Naive B cell (primary cell): ENCODE measurements at regions not wholly inside any gene's neighbourhood (a gene's known extent, or its start where the extent isn't known, plus 50 kb on each side); places are given as distances from the start of the nearest gene placed in this dataset.
A peak's percentile ranks its signal among the peaks of the same experiment; 100 is the strongest.
"Not testable (repeated sequence)": the region's sequence is repeated elsewhere in the genome, so short reads cannot be mapped to it uniquely, and the experiment has no call there.

Experiments
- ATAC-seq, 2 donors: fragments of 150-1000 bp; cut with Tn5 transposase; 2 replicates each; pipeline ENCODE4 v1.10.0; 2021; ENCODE audit warnings: low read depth in 2 of 2, mild to moderate bottlenecking in 2 of 2, moderate library complexity in 2 of 2
- DNase-seq: peaks from one replicate; pipeline ENCODE4 v3.0.0; 2022
- H3K27ac Mint-ChIP-seq, 6 donors: one replicate each; pipeline ENCODE4 v1.8.0; 2020 to 2022; ENCODE audit warnings: mild to moderate bottlenecking in 6 of 6, mixed read lengths in 6 of 6, moderate library complexity in 5 of 6, inconsistent platforms in 2 of 6
- H3K27me3 Mint-ChIP-seq, 3 donors: one replicate each; pipeline ENCODE4 v1.8.0; 2021 to 2022; ENCODE audit warnings: mixed read lengths in 3 of 3, mild to moderate bottlenecking in 1 of 3
- H3K36me3 Mint-ChIP-seq, 2 donors: one replicate each; pipeline ENCODE4 v1.8.0; 2020 to 2022; ENCODE audit warnings: mixed read lengths in 2 of 2, inconsistent platforms in 1 of 2, mild to moderate bottlenecking in 1 of 2
- H3K4me1 Mint-ChIP-seq, 3 donors: one replicate each; pipeline ENCODE4 v1.8.0; 2020 to 2022; ENCODE audit warnings: mixed read lengths in 3 of 3, inconsistent platforms in 1 of 3, mild to moderate bottlenecking in 1 of 3, moderate library complexity in 1 of 3
- H3K4me3 Mint-ChIP-seq, 8 donors: one replicate each; pipeline ENCODE4 v1.8.0; 2020 to 2022; ENCODE audit warnings: mild to moderate bottlenecking in 8 of 8, mixed read lengths in 8 of 8, moderate library complexity in 8 of 8, inconsistent platforms in 2 of 8
- H3K9me3 Mint-ChIP-seq, 7 donors: one replicate each; pipeline ENCODE4 v1.8.0; 2020 to 2022; ENCODE audit warnings: mixed read lengths in 7 of 7, mild to moderate bottlenecking in 5 of 7, inconsistent platforms in 2 of 7, moderate library complexity in 1 of 7

DNA sequence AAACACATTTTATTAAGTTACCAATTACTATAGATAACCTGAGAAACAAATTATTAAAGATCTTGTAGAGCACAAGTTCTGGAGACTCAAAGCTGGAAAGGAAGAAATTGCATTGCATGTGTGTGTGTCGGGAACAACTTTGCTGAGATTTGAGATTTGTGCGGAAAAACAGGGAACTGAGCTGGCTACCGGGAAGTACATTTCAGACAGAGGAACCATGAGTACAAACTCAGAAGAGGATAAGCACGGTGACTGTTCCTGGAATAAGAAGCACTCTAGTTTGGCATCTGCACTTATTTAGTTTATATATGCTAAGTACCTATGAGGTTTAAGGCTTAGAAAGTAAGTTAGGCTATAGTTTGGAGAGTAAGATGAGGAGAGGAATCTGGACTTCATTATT, 97.8 kb downstream of the DACT1 start:
- H3K9me3 Mint-ChIP-seq: peaks cover 0 to 3% (median 0%) of the 10 kb centered on the region in 7 donors
- ATAC-seq: no peak

GRCh38 chr14:58736606-58737005, 98.8 kb downstream of the DACT1 start:
- Mint-ChIP-seq H3K27ac (no peak overlapping the region), H3K4me3 (no peak overlapping the region), H3K4me1 (no peaks in the 10 kb centered on the region), H3K36me3 (no peaks in the 10 kb centered on the region), H3K9me3 (peaks cover 0 to 3% (median 0%) of the 10 kb centered on the region in 7 donors), H3K27me3 (peaks cover 0 to 23% (median 13%) of the 10 kb centered on the region in 3 donors)
- DNase-seq (no peak), ATAC-seq (no peak)

More for the DNA sequence above, 97.8 kb downstream of the DACT1 start:
- H3K36me3 Mint-ChIP-seq: no peaks in the 10 kb centered on the region
- H3K4me3 Mint-ChIP-seq: no peak overlapping the region
- H3K27ac Mint-ChIP-seq: no peak overlapping the region
- no peak for DNase-seq
- H3K27me3 Mint-ChIP-seq: peaks cover 0 to 23% (median 13%) of the 10 kb centered on the region in 3 donors
- no peaks in the 10 kb centered on the region for H3K4me1 Mint-ChIP-seq

- DNase-seq: no peak
- no peak overlapping the region for H3K4me3 Mint-ChIP-seq
These were observed 99.7 kb downstream of the DACT1 start for GRCh38 chr14:58737511-58737910.

DNA sequence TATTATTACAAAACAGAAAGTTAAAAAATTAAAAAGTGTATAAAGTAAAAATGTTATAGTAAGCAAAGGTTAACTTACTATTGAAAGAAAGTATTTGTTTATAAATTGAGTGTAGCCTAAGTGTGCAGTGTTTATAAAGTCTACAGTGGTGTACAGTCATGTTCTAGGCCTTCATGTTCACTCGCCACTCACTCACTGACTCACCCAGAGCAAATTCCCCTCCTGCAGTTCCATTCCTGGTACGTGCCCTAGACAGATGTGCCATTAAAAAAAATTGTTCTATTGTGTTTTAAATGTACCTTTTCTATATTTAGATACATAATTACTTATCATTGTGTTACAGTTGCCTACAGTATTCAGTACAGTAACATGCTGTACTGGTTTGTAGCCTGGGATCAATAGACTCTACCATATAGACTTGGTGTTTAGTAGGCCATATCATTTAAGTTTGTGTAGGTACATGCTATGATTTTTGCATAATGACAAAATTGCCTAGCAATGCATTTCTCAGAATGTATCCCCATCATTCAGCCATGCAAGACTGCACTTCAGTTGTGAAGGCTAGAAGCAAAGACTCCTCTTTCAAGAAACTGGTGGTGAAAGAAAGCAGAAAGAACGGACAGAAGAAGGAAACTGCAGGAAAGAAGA, 100.6 kb downstream of the DACT1 start:
- Mint-ChIP-seq H3K4me1 (no peaks in the 10 kb centered on the region), H3K27me3 (peaks cover 0 to 21% (median 13%) of the 10 kb centered on the region in 3 donors), H3K9me3 (peaks cover 0 to 3% (median 0%) of the 10 kb centered on the region in 7 donors), H3K36me3 (no peaks in the 10 kb centered on the region), H3K27ac (no peak overlapping the region), H3K4me3 (no peak overlapping the region)
- DNase-seq (no peak), ATAC-seq (no peak)

More at GRCh38 chr14:58737511-58737910, 99.7 kb downstream of the DACT1 start:
- Mint-ChIP-seq H3K27me3 (peaks cover 0 to 23% (median 13%) of the 10 kb centered on the region in 3 donors), H3K4me1 (no peaks in the 10 kb centered on the region), H3K27ac (no peak overlapping the region), H3K9me3 (peaks cover 0 to 3% (median 0%) of the 10 kb centered on the region in 7 donors), H3K36me3 (no peaks in the 10 kb centered on the region)
- no peak for ATAC-seq

DNA sequence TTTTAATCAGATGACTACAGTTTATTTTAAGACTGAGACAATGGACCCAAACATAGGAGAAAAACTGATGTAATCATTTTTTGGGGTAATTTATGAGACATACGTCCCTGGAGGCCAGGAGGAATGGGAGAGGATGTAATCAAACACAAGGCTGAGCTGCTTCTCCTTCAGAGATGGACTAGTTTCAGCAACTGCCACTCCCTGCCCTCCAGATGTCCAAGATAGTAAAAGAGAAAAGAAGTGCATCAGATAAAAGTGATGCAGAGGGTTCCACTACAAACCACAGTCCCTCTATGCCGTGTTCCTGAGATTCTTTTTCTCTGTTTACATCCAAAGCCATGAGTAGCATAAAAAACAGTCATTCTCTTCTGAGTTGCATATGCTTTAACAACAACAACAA, 101.1 kb downstream of the DACT1 start:
- Mint-ChIP-seq H3K27me3 (peaks cover 0 to 16% (median 13%) of the 10 kb centered on the region in 3 donors), H3K4me1 (no peaks in the 10 kb centered on the region), H3K36me3 (no peaks in the 10 kb centered on the region), H3K27ac (no peak overlapping the region), H3K4me3 (no peak overlapping the region), H3K9me3 (peaks cover 0 to 3% (median 0%) of the 10 kb centered on the region in 7 donors)
- DNase-seq: no peak
- no peak for ATAC-seq

DNA sequence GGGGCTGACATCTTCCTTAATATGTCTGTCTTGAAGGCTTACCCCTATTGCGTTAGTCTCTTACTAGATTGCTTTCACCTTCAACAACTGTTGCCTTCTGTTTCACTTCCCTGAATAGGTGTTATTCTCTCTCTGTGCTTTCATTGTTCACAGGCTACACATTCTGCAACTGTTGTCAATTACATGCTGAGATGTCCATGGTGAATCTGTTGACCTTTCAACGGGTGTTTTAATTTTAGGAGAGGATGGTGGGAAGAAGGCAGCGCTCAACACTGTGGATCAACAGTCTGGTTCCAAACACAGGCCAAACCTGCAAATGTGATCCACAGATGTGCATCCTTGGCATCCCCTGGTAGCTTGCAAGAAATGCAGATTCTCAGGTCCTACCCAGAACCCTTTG, 101.9 kb downstream of the DACT1 start:
- DNase-seq (no peak), ATAC-seq (no peak)
- H3K4me1 Mint-ChIP-seq: no peaks in the 10 kb centered on the region
- no peak overlapping the region for H3K27ac Mint-ChIP-seq
- H3K27me3 Mint-ChIP-seq: peaks cover 0 to 16% (median 13%) of the 10 kb centered on the region in 3 donors
- H3K9me3 Mint-ChIP-seq: peaks cover 0 to 3% (median 0%) of the 10 kb centered on the region in 7 donors
- H3K4me3 Mint-ChIP-seq: no peak overlapping the region
- H3K36me3 Mint-ChIP-seq: no peaks in the 10 kb centered on the region

- no peak for DNase-seq
- Mint-ChIP-seq H3K27ac (no peak overlapping the region), H3K36me3 (no peaks in the 10 kb centered on the region), H3K27me3 (peaks cover 0 to 12% (median 6%) of the 10 kb centered on the region in 3 donors), H3K9me3 (peaks cover 0 to 3% (median 0%) of the 10 kb centered on the region in 7 donors), H3K4me3 (no peak overlapping the region), H3K4me1 (no peaks in the 10 kb centered on the region)
- ATAC-seq: no peak
These were observed 102.7 kb downstream of the DACT1 start for GRCh38 chr14:58740379-58740935.

DNA sequence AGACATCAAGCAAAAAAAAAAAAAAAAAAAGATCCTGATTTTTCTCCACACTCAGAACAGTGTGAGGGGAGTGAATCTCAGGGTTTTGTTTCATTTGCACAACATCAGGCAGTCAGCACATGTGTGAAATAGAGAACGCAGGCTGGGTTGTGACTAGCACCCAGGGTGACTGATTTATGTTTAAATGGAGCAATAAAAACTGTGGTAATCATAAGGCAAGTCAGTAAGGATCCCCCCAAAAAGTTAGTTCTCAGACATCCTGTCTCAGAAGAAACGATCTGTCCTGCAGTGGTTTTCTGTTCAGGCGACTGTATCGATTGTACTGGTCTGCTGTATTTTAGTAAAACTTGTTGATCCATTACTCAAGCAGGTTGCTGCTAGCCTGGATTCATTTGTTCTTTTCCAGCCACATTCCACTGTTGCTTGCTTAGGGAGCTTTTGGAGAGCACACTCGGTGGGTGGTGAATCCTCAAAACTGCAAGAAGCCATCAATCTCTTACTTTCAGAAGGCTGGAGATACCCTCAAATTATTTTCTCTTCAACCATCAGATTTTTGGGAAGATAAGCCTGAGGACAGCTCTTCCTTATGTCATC, 107.1 kb downstream of the DACT1 start:
- H3K27ac Mint-ChIP-seq: no peak overlapping the region
- ATAC-seq: no peak
- H3K36me3 Mint-ChIP-seq: no peaks in the 10 kb centered on the region
- peaks cover 0 to 10% (median 8%) of the 10 kb centered on the region in 3 donors for H3K4me1 Mint-ChIP-seq
- peaks cover 0 to 7% (median 0%) of the 10 kb centered on the region in 3 donors for H3K27me3 Mint-ChIP-seq
- H3K9me3 Mint-ChIP-seq: no peaks in the 10 kb centered on the region
- no peak for DNase-seq
- H3K4me3 Mint-ChIP-seq: no peak overlapping the region

DNA sequence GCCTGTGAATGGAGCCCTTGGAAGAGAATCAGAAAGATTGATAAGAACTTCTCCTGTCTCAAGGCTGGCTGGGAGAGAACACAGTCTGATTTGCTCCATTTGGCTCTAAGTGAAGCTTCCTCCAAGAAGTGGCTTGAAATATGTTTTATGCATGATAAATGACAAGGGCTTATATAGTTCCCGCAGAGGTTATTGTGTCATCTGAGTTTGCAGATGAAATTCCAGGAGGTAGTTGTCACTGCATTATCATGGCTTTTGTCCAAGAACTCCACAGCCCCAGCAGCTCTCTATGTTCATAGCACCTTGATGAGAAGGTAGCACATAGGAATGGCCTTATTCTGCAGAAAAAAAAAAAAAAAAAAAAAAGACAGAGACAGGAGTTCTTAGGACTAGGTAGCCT, 108.5 kb downstream of the DACT1 start:
- Mint-ChIP-seq H3K4me3 (no peak overlapping the region), H3K36me3 (no peaks in the 10 kb centered on the region), H3K9me3 (no peaks in the 10 kb centered on the region), H3K27ac (no peak overlapping the region), H3K4me1 (peaks cover 0 to 10% (median 8%) of the 10 kb centered on the region in 3 donors), H3K27me3 (no peaks in the 10 kb centered on the region)
- no peak for ATAC-seq
- no peak for DNase-seq

- H3K9me3 Mint-ChIP-seq: no peaks in the 10 kb centered on the region
- no peaks in the 10 kb centered on the region for H3K36me3 Mint-ChIP-seq
- no peak overlapping the region for H3K4me3 Mint-ChIP-seq
- no peak overlapping the region for H3K27ac Mint-ChIP-seq
- ATAC-seq (no peak), DNase-seq (no peak)
- no peaks in the 10 kb centered on the region for H3K27me3 Mint-ChIP-seq
- peaks cover 0 to 10% (median 8%) of the 10 kb centered on the region in 3 donors for H3K4me1 Mint-ChIP-seq
These were observed 108.9 kb downstream of the DACT1 start for GRCh38 chr14:58746701-58747100.

DNA sequence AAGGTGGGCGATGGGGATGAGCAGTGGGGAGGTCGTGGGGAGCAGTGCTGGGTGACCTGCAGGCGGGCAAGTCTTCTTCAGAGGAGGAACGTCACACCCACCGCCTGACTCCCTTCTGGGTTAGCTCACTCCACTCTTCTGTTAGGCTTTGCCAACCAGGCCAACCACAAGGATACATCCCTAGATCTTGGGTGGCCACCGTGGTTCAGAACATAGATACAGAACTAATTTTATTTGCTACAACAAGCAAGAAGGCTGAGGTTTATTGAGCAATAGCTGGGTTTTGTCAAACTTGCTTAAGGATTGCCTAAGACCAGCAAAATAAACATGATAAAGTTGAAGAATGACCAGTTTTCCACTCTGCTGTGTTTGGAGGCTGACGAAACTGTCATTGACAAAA, 109.4 kb downstream of the DACT1 start:
- no peak for ATAC-seq
- H3K4me1 Mint-ChIP-seq: peaks cover 0 to 10% (median 8%) of the 10 kb centered on the region in 3 donors
- no peaks in the 10 kb centered on the region for H3K27me3 Mint-ChIP-seq
- DNase-seq: no peak
- H3K9me3 Mint-ChIP-seq: no peaks in the 10 kb centered on the region
- no peaks in the 10 kb centered on the region for H3K36me3 Mint-ChIP-seq
- H3K27ac Mint-ChIP-seq: no peak overlapping the region
- H3K4me3 Mint-ChIP-seq: no peak overlapping the region

GRCh38 chr14:58748251-58748650, 110.5 kb downstream of the DACT1 start:
- not testable (repeated sequence) for H3K27ac Mint-ChIP-seq, DNase-seq, H3K36me3 Mint-ChIP-seq, H3K9me3 Mint-ChIP-seq, H3K27me3 Mint-ChIP-seq, H3K4me3 Mint-ChIP-seq, ATAC-seq
- peaks cover 5 to 16% (median 16%) of the 10 kb centered on the region in 3 donors for H3K4me1 Mint-ChIP-seq

DNA sequence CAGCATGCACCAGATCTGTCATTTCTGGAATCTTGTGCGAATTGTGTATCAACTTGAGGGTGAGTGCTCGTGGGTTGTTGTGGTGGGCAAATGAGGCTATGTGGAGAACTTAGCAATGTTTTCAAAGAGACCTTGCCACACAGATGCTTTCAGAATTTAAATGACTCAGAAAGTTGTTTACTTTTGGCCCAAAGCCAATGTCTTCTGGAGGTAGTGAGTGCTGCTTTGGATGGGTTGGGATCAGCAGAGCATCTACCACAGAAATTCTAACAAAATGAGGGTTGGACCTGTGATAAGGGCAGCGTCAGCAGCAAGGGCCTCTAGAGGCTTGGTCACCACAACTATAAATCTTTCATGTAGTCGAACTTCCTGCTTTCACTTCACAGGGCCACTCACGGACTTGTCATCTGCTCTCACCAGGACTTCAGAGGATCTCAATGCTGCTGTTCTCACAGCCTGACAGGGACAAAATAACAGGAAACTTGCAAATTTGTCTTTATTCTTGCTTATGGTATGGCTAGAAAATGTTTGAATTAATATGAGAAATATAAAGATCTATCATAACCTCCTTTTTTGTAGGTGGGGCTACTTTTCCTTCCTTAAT, 111.4 kb downstream of the DACT1 start:
- Mint-ChIP-seq H3K4me1 (peaks cover 5 to 19% (median 18%) of the 10 kb centered on the region in 3 donors), H3K4me3 (peak overlapping the region in 5 of 8 donors; percentile 1 to 40 (median 18)), H3K27ac (peak overlapping the region in 2 of 6 donors; percentile 72 to 83), H3K27me3 (no peaks in the 10 kb centered on the region), H3K36me3 (no peaks in the 10 kb centered on the region), H3K9me3 (no peaks in the 10 kb centered on the region)
- no peak for ATAC-seq
- no peak for DNase-seq
